IMR-90 (cell line): ENCODE measurements at regions not wholly inside any gene's neighbourhood (a gene's known extent, or its start where the extent isn't known, plus 50 kb on each side); places are given as distances from the start of the nearest gene placed in this dataset.

Experiments used
- ATAC-seq: fragments of 200-7000 bp; cut with Tn5 transposase; 2 replicates; pipeline ENCODE4 v1.9.1; 2020; ENCODE audit warnings: low read depth, mild to moderate bottlenecking, moderate library complexity
- BruUV-seq: library from RNA; stranded (reverse); fragments of 400-500 nt; replicated peaks from 2 replicates; lab custom pipeline; 2021; lab: Mats Ljungman, UMichigan
- CTCF ChIA-PET: fragments of 300-600 bp; formaldehyde crosslinking; extraction: SDS; loops from one replicate; lab custom pipeline; 2021; ENCODE audit warnings: antibody characterized with exemption; lab: Yijun Ruan, JAX
- POLR2A ChIA-PET: fragments of 300-600 bp; sonication (Branson Sonifier 250); formaldehyde crosslinking; loops from one replicate; lab custom pipeline; 2022; ENCODE audit warnings: antibody characterized with exemption; ENCODE audit not compliant: unreplicated experiment; lab: Charles Lee
- DNase-seq: peaks from one replicate; pipeline ENCODE4 v3.0.0; 2013
- H2AFZ ChIP-seq: replicated peaks from 2 replicates; pipeline ENCODE3; 2013; ENCODE audit warnings: low read length, mild to moderate bottlenecking; ENCODE audit not compliant: poor library complexity
- H2AK5ac ChIP-seq: 2 replicates; pipeline ENCODE4 v1.6.1; 2013; ENCODE audit warnings: low read depth, low read length, inconsistent platforms
- H2AK9ac ChIP-seq: replicated peaks from 2 replicates; pipeline ENCODE3; 2013; ENCODE audit warnings: mild to moderate bottlenecking, low read depth, low read length, moderate library complexity; ENCODE audit not compliant: poor library complexity
- H2BK120ac ChIP-seq: 2 replicates; pipeline ENCODE4 v1.6.1; 2013; ENCODE audit warnings: low read depth, low read length, inconsistent platforms
- H2BK15ac ChIP-seq: 3 replicates; pipeline ENCODE4 v1.6.1; 2013; ENCODE audit warnings: low read depth, low read length, inconsistent platforms
- H2BK20ac ChIP-seq: 2 replicates; pipeline ENCODE4 v1.6.1; 2013; ENCODE audit warnings: low read depth, mild to moderate bottlenecking, inconsistent platforms, low read length, moderate library complexity
- H2BK5ac ChIP-seq: 2 replicates; pipeline ENCODE4 v1.6.1; 2013; ENCODE audit warnings: mild to moderate bottlenecking, low read depth, low read length, inconsistent platforms; ENCODE audit not compliant: poor library complexity, severe bottlenecking
- H3K14ac ChIP-seq: replicated peaks from 2 replicates; pipeline ENCODE4 v1.6.1; 2013; ENCODE audit warnings: low read depth, low read length, inconsistent platforms
- H3K18ac ChIP-seq: 2 replicates; pipeline ENCODE4 v1.6.1; 2013; ENCODE audit warnings: low read depth, low read length, control low read depth
- H3K23ac ChIP-seq: 2 replicates; pipeline ENCODE4 v1.6.1; 2013; ENCODE audit warnings: low read depth, low read length, inconsistent platforms
- H3K27ac ChIP-seq: 2 replicates; pipeline ENCODE4 v1.5.1; 2013; ENCODE audit warnings: mild to moderate bottlenecking, control low read depth, low read length; ENCODE audit not compliant: insufficient read depth
- H3K27me3 ChIP-seq: 2 replicates; pipeline ENCODE4 v1.6.1; 2013; ENCODE audit warnings: low read length; ENCODE audit not compliant: control insufficient read depth, insufficient read depth
- H3K36me3 ChIP-seq: 2 replicates; pipeline ENCODE4 v1.6.1; 2013; ENCODE audit warnings: low read length, mixed read lengths; ENCODE audit not compliant: control insufficient read depth, insufficient read depth
- H3K4ac ChIP-seq: 2 replicates; pipeline ENCODE4 v1.6.1; 2013; ENCODE audit warnings: low read depth, low read length, inconsistent platforms
- H3K4me1 ChIP-seq: 2 replicates; pipeline ENCODE4 v1.6.1; 2013; ENCODE audit warnings: low read length, mixed read lengths; ENCODE audit not compliant: control insufficient read depth, insufficient read depth
- H3K4me2 ChIP-seq: 2 replicates; pipeline ENCODE4 v1.6.1; 2013; ENCODE audit warnings: low read depth, mild to moderate bottlenecking, control low read depth, low read length, moderate library complexity
- H3K4me3 ChIP-seq: 2 replicates; pipeline ENCODE4 v1.5.1; 2013; ENCODE audit warnings: low read depth, mild to moderate bottlenecking, control low read depth, low read length, moderate library complexity; ENCODE audit not compliant: insufficient read depth
- H3K56ac ChIP-seq: 2 replicates; pipeline ENCODE4 v1.6.1; 2013; ENCODE audit warnings: low read length, inconsistent platforms; ENCODE audit not compliant: insufficient read depth; ENCODE audit errors: extremely low read depth
- H3K79me1 ChIP-seq, 2 experiments: 2 replicates each; pipeline ENCODE4 v1.6.1; 2013; ENCODE audit warnings: low read length in 2 of 2, inconsistent platforms in 1 of 2, low read depth in 1 of 2
- H3K9ac ChIP-seq: 2 replicates; pipeline ENCODE4 v1.6.1; 2013; ENCODE audit warnings: low read depth, low read length, control low read depth
- H3K9me1 ChIP-seq: 2 replicates; pipeline ENCODE4 v1.6.1; 2013; ENCODE audit warnings: low read length, inconsistent platforms; ENCODE audit not compliant: insufficient read depth
- H3K9me3 ChIP-seq: 2 replicates; pipeline ENCODE4 v1.6.1; 2013; ENCODE audit warnings: low read length; ENCODE audit not compliant: control insufficient read depth, insufficient read depth
- H4K20me1 ChIP-seq: 2 replicates; pipeline ENCODE4 v1.6.1; 2013; ENCODE audit warnings: low read length, inconsistent platforms; ENCODE audit not compliant: insufficient read depth
- H4K5ac ChIP-seq: 2 replicates; pipeline ENCODE4 v1.6.1; 2013; ENCODE audit warnings: mild to moderate bottlenecking, low read depth, low read length, control low read depth
- H4K8ac ChIP-seq, 2 experiments: 2 replicates each; pipeline ENCODE4 v1.6.1; 2013; ENCODE audit warnings: low read depth in 2 of 2, low read length in 2 of 2, control low read depth in 1 of 2, inconsistent platforms in 1 of 2
- H4K91ac ChIP-seq: 2 replicates; pipeline ENCODE4 v1.6.1; 2013; ENCODE audit warnings: low read depth, low read length, inconsistent platforms; ENCODE audit not compliant: insufficient read depth
- BHLHE40 ChIP-seq: fragments of 150-350 bp; IDR thresholded peaks from 2 replicates; pipeline ENCODE4 v1.6.1; 2016; ENCODE audit warnings: mild to moderate bottlenecking, low read depth, low read length
- CHD1 ChIP-seq: IDR thresholded peaks from 2 replicates; pipeline ENCODE4 v1.6.1; 2012; ENCODE audit warnings: low read depth, low read length, improper control_type of control experiment
- CTCF ChIP-seq: conservative IDR thresholded peaks from 2 replicates; pipeline ENCODE4 v1.5.1; 2012; ENCODE audit warnings: mild to moderate bottlenecking, low read depth, low read length, improper control_type of control experiment
- ELK1 ChIP-seq: fragments of 150-350 bp; IDR thresholded peaks from 2 replicates; pipeline ENCODE4 v1.6.1; 2016; ENCODE audit warnings: low read depth, mild to moderate bottlenecking, low read length, moderate library complexity, borderline replicate concordance
- FOS ChIP-seq: fragments of 150-350 bp; IDR thresholded peaks from 2 replicates; pipeline ENCODE4 v1.6.1; 2016; ENCODE audit warnings: low read depth, low read length
- MAZ ChIP-seq: IDR thresholded peaks from 2 replicates; pipeline ENCODE4 v1.6.1; 2012; ENCODE audit warnings: low read depth, mild to moderate bottlenecking, low read length, improper control_type of control experiment, moderate library complexity, borderline replicate concordance
- MXI1 ChIP-seq: IDR thresholded peaks from 2 replicates; pipeline ENCODE4 v1.6.1; 2012; ENCODE audit warnings: low read depth, mild to moderate bottlenecking, low read length, moderate library complexity, borderline replicate concordance
- NFE2L2 ChIP-seq: fragments of 150-350 bp; IDR thresholded peaks from 2 replicates; pipeline ENCODE4 v1.6.1; 2016; ENCODE audit warnings: low read depth, mild to moderate bottlenecking, low read length
- POLR2A ChIP-seq: IDR thresholded peaks from 2 replicates; pipeline ENCODE4 v1.6.1; 2012; ENCODE audit warnings: mild to moderate bottlenecking, low read depth, low read length
- RFX5 ChIP-seq: IDR thresholded peaks from 2 replicates; pipeline ENCODE4 v1.8.0; 2012; ENCODE audit warnings: low read depth, mild to moderate bottlenecking, low read length, moderate library complexity
- SMC3 ChIP-seq: fragments of 150-350 bp; IDR thresholded peaks from 2 replicates; pipeline ENCODE4 v1.6.1; 2016; ENCODE audit warnings: low read depth, mild to moderate bottlenecking, antibody characterized with exemption, low read length, moderate library complexity
- USF2 ChIP-seq: fragments of 150-350 bp; IDR thresholded peaks from 2 replicates; pipeline ENCODE4 v1.6.1; 2017; ENCODE audit warnings: mild to moderate bottlenecking, antibody characterized with exemption, low read length, low read depth
- WGBS, 2 experiments: methylation state at CpG; one replicate each; pipeline versions ENCODE4 v1.1.5 to v1.1.7; 2013; ENCODE audit warnings: missing lambda C conversion rate in 2 of 2; ENCODE audit not compliant: insufficient read length in 1 of 2; ENCODE audit errors: extremely low coverage in 2 of 2; 5-methylcytosine and 5-hydroxymethylcytosine counted together
- dilution Hi-C: fragments of 300-500 bp; cut with HindIII; formaldehyde crosslinking; loops from one replicate; pipeline ENCODE4 v1.14.3; 2018; ENCODE audit warnings: low sequenced_read_pairs; ENCODE audit not compliant: unreplicated experiment
- in situ Hi-C: fragments of 300-500 bp; cut with MboI; formaldehyde crosslinking; loops from 3 replicates; pipeline ENCODE4 v1.14.3; 2019; ENCODE audit warnings: low sequenced_read_pairs, inconsistent platforms, mixed read lengths
- intact Hi-C: fragments of 100-400 bp; cut with micrococcal nuclease; formaldehyde crosslinking; loops from 2 replicates; pipeline ENCODE4 v1.10.0; 2022

GRCh38 chr6:102405860-102406259 is 1012.4 kb downstream of the GRIK2 start:
- no peak overlapping the region for H3K9ac ChIP-seq
- dilution Hi-C loops: no loop called here
- H3K79me1 ChIP-seq: no peaks in the 10 kb centered on the region
- H3K9me1 ChIP-seq: no peaks in the 10 kb centered on the region
- ChIA-PET CTCF (no interaction called here), POLR2A (no interaction called here)
- H3K27ac ChIP-seq: no peak overlapping the region
- TF ChIP-seq FOS (no peak), CHD1 (no peak), USF2 (no peak), MAZ (no peak), ELK1 (no peak), NFE2L2 (no peak), POLR2A (no peak), CTCF (no peak), SMC3 (no peak), BHLHE40 (no peak), RFX5 (no peak), MXI1 (no peak)
- no peak overlapping the region for H4K91ac ChIP-seq
- no peak overlapping the region for H2BK5ac ChIP-seq
- no peaks in the 10 kb centered on the region for H3K27me3 ChIP-seq
- no peak overlapping the region for H3K56ac ChIP-seq
- in situ Hi-C loops: no loop called here
- no peak overlapping the region for H2BK120ac ChIP-seq
- H2AFZ ChIP-seq: no peak overlapping the region
- ATAC-seq (no peak), DNase-seq (no peak)
- H2BK15ac ChIP-seq: no peak overlapping the region
- no peak overlapping the region for H3K4ac ChIP-seq
- no peak overlapping the region for H3K23ac ChIP-seq
- intact Hi-C loops: no loop called here
- H4K20me1 ChIP-seq: no peaks in the 10 kb centered on the region
- H4K5ac ChIP-seq: no peak overlapping the region
- H3K4me1 ChIP-seq: no peaks in the 10 kb centered on the region
- H2BK20ac ChIP-seq: no peak overlapping the region
- no peak overlapping the region for H3K4me3 ChIP-seq
- no peak overlapping the region for H2AK5ac ChIP-seq
- H3K36me3 ChIP-seq: no peaks in the 10 kb centered on the region
- no peak overlapping the region for H2AK9ac ChIP-seq
- no peak overlapping the region for H3K18ac ChIP-seq
- BruUV-seq: no TSS peak
- no CpG with 5 or more reads among the region's 1 CpG for WGBS, 2 experiments
- no peak overlapping the region for H3K14ac ChIP-seq
- 0 out of 2 replicates have a peak, but pooled peaks cover 4% of the 10 kb centered on the region for H3K9me3 ChIP-seq
- H3K4me2 ChIP-seq: no peak overlapping the region
- no peak overlapping the region for H4K8ac ChIP-seq
